Neural cell (in vitro differentiated cells): ENCODE measurements at regions not wholly inside any gene's neighbourhood (a gene's known extent, or its start where the extent isn't known, plus 50 kb on each side); places are given as distances from the start of the nearest gene placed in this dataset.

Experiments used
- EP300 ChIP-seq: fragments of 450-650 bp; conservative IDR thresholded peaks from 2 replicates; pipeline ENCODE4 v1.6.1; 2014; ENCODE audit warnings: antibody characterized with exemption, mild to moderate bottlenecking, moderate library complexity; ENCODE audit not compliant: poor library complexity, severe bottlenecking
- EZH2 ChIP-seq: fragments of 200-600, 300-800 bp; shearing (Covaris generic), sonication (generic); IDR thresholded peaks from 2 replicates; pipeline ENCODE4 v1.6.1; 2014; ENCODE audit warnings: antibody characterized with exemption, low read length, borderline replicate concordance, mild to moderate bottlenecking; ENCODE audit not compliant: insufficient read depth, poor library complexity, severe bottlenecking
- POLR2AphosphoS5 ChIP-seq: IDR thresholded peaks from 2 replicates; pipeline ENCODE4 v1.6.1; 2012
- REST ChIP-seq: IDR thresholded peaks from 2 replicates; pipeline ENCODE4 v1.6.1; 2012; ENCODE audit warnings: borderline replicate concordance
- TAF1 ChIP-seq: IDR thresholded peaks from 2 replicates; pipeline ENCODE4 v1.6.1; 2012; ENCODE audit warnings: low read depth
- TF ChIP-seq, protein P1 (sequence below): fragments of 450-650 bp; IDR thresholded peaks from 2 replicates; pipeline ENCODE4 v1.5.1; 2014; ENCODE audit warnings: antibody characterized with exemption, mild to moderate bottlenecking, moderate library complexity; ENCODE audit not compliant: poor library complexity, severe bottlenecking

DNA sequence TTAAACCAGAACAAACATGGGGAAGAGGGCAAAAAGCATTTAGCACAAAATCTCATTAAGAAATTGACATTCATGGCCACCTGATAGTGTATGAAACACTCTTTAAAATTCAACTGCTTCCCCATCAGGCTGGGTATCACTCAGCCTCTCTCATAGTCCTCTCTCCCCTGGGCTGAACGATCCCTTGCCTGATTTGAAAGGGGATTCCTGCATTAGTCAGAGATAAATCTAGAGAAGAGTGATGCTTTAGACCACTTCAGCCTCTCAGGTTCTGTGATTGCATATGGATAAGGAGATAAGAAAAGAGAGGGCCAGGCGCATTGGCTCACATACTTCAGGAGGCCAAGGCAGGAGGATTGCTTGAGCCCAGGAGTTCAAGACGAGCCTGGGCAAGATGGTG is 280.0 kb downstream of the SOX9 start:
- TF ChIP-seq, protein P1, sequence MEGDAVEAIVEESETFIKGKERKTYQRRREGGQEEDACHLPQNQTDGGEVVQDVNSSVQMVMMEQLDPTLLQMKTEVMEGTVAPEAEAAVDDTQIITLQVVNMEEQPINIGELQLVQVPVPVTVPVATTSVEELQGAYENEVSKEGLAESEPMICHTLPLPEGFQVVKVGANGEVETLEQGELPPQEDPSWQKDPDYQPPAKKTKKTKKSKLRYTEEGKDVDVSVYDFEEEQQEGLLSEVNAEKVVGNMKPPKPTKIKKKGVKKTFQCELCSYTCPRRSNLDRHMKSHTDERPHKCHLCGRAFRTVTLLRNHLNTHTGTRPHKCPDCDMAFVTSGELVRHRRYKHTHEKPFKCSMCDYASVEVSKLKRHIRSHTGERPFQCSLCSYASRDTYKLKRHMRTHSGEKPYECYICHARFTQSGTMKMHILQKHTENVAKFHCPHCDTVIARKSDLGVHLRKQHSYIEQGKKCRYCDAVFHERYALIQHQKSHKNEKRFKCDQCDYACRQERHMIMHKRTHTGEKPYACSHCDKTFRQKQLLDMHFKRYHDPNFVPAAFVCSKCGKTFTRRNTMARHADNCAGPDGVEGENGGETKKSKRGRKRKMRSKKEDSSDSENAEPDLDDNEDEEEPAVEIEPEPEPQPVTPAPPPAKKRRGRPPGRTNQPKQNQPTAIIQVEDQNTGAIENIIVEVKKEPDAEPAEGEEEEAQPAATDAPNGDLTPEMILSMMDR = no peak
- TF ChIP-seq EP300 (no peak), REST (no peak), TAF1 (no peak), EZH2 (no peak), POLR2AphosphoS5 (no peak)
